ENCODE measurements at regions not wholly inside any gene's neighbourhood (a gene's known extent, or its start where the extent isn't known, plus 50 kb on each side); places are given as distances from the start of the nearest gene placed in this dataset.
"Not testable (repeated sequence)": the region's sequence is repeated elsewhere in the genome, so short reads cannot be mapped to it uniquely, and the experiment has no call there.

GRCh38 chr1:102529446-102529845 is 532.7 kb upstream of the OLFM3 start:
- no peak for DNase-seq
- no peaks in the 10 kb centered on the region for H3K9me3 ChIP-seq
- no peak for TF ChIP-seq POLR2A (IDR thresholded peaks at IDR 0.05)
- no peak for TF ChIP-seq CTCF (IDR thresholded peaks at IDR 0.05)
- no peaks in the 10 kb centered on the region for H3K36me3 ChIP-seq
- no peaks in the 10 kb centered on the region for H3K4me1 ChIP-seq
- no peaks in the 10 kb centered on the region for H3K27me3 ChIP-seq
- H3K27ac ChIP-seq = no peak overlapping the region
- H3K4me3 ChIP-seq = no peak overlapping the region

GRCh38 chr1:102500758-102501157 is 504.0 kb upstream of the OLFM3 start:
- no peaks in the 10 kb centered on the region for H3K36me3 ChIP-seq
- H3K27me3 ChIP-seq = no peaks in the 10 kb centered on the region
- DNase-seq = no peak
- TF ChIP-seq CTCF (IDR thresholded peaks at IDR 0.05) = no peak
- TF ChIP-seq POLR2A (IDR thresholded peaks at IDR 0.05) = no peak
- H3K4me3 ChIP-seq = no peak overlapping the region
- no peak overlapping the region for H3K27ac ChIP-seq
- H3K4me1 ChIP-seq = no peaks in the 10 kb centered on the region
- H3K9me3 ChIP-seq = no peaks in the 10 kb centered on the region

GRCh38 chr1:102498929-102499328 is 502.2 kb upstream of the OLFM3 start:
- TF ChIP-seq POLR2A (IDR thresholded peaks at IDR 0.05) = no peak
- no peak overlapping the region for H3K4me3 ChIP-seq
- no peaks in the 10 kb centered on the region for H3K27me3 ChIP-seq
- no peaks in the 10 kb centered on the region for H3K4me1 ChIP-seq
- no peaks in the 10 kb centered on the region for H3K9me3 ChIP-seq
- H3K27ac ChIP-seq = no peak overlapping the region
- no peak for DNase-seq
- H3K36me3 ChIP-seq = no peaks in the 10 kb centered on the region

- not testable (repeated sequence) for H3K27ac ChIP-seq, H3K4me3 ChIP-seq, H3K4me1 ChIP-seq, H3K36me3 ChIP-seq, H3K27me3 ChIP-seq, H3K9me3 ChIP-seq, DNase-seq
Measured at GRCh38 chr1:102497810-102498209, 501.1 kb upstream of the OLFM3 start.

- Histone ChIP-seq H3K36me3 (no peaks in the 10 kb centered on the region), H3K4me1 (no peaks in the 10 kb centered on the region), H3K4me3 (no peak overlapping the region), H3K9me3 (no peaks in the 10 kb centered on the region), H3K27me3 (no peaks in the 10 kb centered on the region), H3K27ac (no peak overlapping the region)
- DNase-seq = no peak
- TF ChIP-seq POLR2A (IDR thresholded peaks at IDR 0.05) (no peak), CTCF (IDR thresholded peaks at IDR 0.05) (no peak)
Measured at GRCh38 chr1:102472520-102472919, 475.8 kb upstream of the OLFM3 start.

GRCh38 chr1:102470767-102471166 is 474.0 kb upstream of the OLFM3 start:
- no peaks in the 10 kb centered on the region for H3K9me3 ChIP-seq
- H3K27ac ChIP-seq = no peak overlapping the region
- H3K4me3 ChIP-seq = no peak overlapping the region
- TF ChIP-seq POLR2A (IDR thresholded peaks at IDR 0.05) (no peak), CTCF (IDR thresholded peaks at IDR 0.05) (no peak)
- H3K36me3 ChIP-seq = no peaks in the 10 kb centered on the region
- H3K27me3 ChIP-seq = no peaks in the 10 kb centered on the region
- no peaks in the 10 kb centered on the region for H3K4me1 ChIP-seq
- no peak for DNase-seq

GRCh38 chr1:102466487-102466886 is 469.8 kb upstream of the OLFM3 start:
- DNase-seq = no peak

More at GRCh38 chr1:102466487-102466886, 469.8 kb upstream of the OLFM3 start:
- Histone ChIP-seq H3K27ac (no peak overlapping the region), H3K27me3 (no peaks in the 10 kb centered on the region), H3K9me3 (no peaks in the 10 kb centered on the region), H3K4me1 (no peaks in the 10 kb centered on the region), H3K36me3 (no peaks in the 10 kb centered on the region), H3K4me3 (no peak overlapping the region)
- TF ChIP-seq POLR2A (IDR thresholded peaks at IDR 0.05) = no peak
- TF ChIP-seq CTCF (IDR thresholded peaks at IDR 0.05) = no peak

Measured in Peyer's patch (tissue), 4 donors.